Breast epithelium (tissue), 4 donors: ENCODE measurements at regions not wholly inside any gene's neighbourhood (a gene's known extent, or its start where the extent isn't known, plus 50 kb on each side); places are given as distances from the start of the nearest gene placed in this dataset.

Experiments
- DNase-seq, 2 donors: peaks; one replicate each; pipeline ENCODE4 v3.0.0-alpha.2; 2019; ENCODE audit warnings: low spot score in 2 of 2
- H3K27ac ChIP-seq, 2 donors: fragments of 200-600 bp; sonication (generic) in 1 of 2; one replicate each; pipeline ENCODE4 v1.5.1; 2016 to 2019; ENCODE audit warnings: mild to moderate bottlenecking in 1 of 2
- H3K27me3 ChIP-seq, 2 donors: fragments of 200-600 bp; sonication (generic) in 1 of 2; one replicate each; pipeline versions ENCODE4 v1.5.1 to v1.6.0; 2017 to 2019; ENCODE audit warnings: control low read depth in 1 of 2, mild to moderate bottlenecking in 1 of 2
- H3K36me3 ChIP-seq: fragments of 200-600 bp; one replicate; pipeline ENCODE4 v1.5.1; 2019
- H3K4me1 ChIP-seq, 2 donors: fragments of 200-600 bp; sonication (generic); one replicate each; pipeline ENCODE4 v1.5.1; 2016 to 2019; ENCODE audit warnings: control low read depth in 1 of 2
- H3K4me3 ChIP-seq, 3 donors: fragments of 200-600 bp; sonication (generic); 1 replicate in 2 of 3; 2 replicates in 1 of 3; pipeline ENCODE4 v1.5.1; 2016 to 2019; ENCODE audit warnings: mild to moderate bottlenecking in 3 of 3, moderate library complexity in 2 of 3
- H3K9me3 ChIP-seq, 2 donors: fragments of 200-600 bp; sonication (generic) in 1 of 2; one replicate each; pipeline ENCODE4 v1.5.1; 2016 to 2019; ENCODE audit warnings: control low read depth in 1 of 2
- POLR2A ChIP-seq: fragments of 450-650 bp; IDR thresholded peaks from one replicate; pipeline ENCODE4 v1.6.1; 2016; ENCODE audit warnings: antibody characterized with exemption, mild to moderate bottlenecking, moderate library complexity
- POLR2AphosphoS5 ChIP-seq, 3 donors: sonication (generic); formaldehyde crosslinking; IDR thresholded peaks; one replicate each; pipeline ENCODE4 v1.6.1; 2017; ENCODE audit warnings: antibody characterized with exemption in 3 of 3
- intact Hi-C: fragments of 100-400 bp; cut with DNase I; formaldehyde crosslinking; loops from one replicate; pipeline ENCODE4 v1.15.1; 2023; ENCODE audit warnings: low total_unique reads
- TF ChIP-seq, protein P1 (sequence below), 3 donors: fragments of 450-650 bp; IDR thresholded peaks; one replicate each; pipeline ENCODE4 v1.5.1; 2016 to 2017; ENCODE audit warnings: antibody characterized with exemption in 3 of 3, mild to moderate bottlenecking in 3 of 3, moderate library complexity in 3 of 3

DNA sequence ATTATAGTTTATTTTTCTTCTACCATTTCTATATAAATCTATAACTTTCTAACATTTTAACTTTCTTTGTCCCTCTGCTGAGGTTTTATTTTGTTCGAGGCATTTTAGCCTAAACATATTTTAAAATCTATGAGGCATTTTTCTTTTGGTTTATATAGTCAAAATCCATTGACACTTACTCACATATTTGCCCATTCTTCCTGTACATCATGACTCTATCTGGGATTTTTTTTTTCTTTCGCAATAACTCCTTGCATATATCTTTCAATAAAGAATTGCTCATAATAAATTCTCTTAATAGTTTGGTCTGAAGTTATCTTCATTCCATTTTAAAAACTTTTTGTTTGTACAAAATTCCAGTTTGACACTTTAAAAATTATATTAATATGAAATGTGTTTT, 632.3 kb downstream of the TLE4 start:
- intact Hi-C loops = no loop called here
- no peaks in the 10 kb centered on the region for H3K4me1 ChIP-seq
- TF ChIP-seq, protein P1, sequence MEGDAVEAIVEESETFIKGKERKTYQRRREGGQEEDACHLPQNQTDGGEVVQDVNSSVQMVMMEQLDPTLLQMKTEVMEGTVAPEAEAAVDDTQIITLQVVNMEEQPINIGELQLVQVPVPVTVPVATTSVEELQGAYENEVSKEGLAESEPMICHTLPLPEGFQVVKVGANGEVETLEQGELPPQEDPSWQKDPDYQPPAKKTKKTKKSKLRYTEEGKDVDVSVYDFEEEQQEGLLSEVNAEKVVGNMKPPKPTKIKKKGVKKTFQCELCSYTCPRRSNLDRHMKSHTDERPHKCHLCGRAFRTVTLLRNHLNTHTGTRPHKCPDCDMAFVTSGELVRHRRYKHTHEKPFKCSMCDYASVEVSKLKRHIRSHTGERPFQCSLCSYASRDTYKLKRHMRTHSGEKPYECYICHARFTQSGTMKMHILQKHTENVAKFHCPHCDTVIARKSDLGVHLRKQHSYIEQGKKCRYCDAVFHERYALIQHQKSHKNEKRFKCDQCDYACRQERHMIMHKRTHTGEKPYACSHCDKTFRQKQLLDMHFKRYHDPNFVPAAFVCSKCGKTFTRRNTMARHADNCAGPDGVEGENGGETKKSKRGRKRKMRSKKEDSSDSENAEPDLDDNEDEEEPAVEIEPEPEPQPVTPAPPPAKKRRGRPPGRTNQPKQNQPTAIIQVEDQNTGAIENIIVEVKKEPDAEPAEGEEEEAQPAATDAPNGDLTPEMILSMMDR (IDR thresholded peaks at IDR 0.05) = no peak
- no peak for TF ChIP-seq POLR2AphosphoS5 (IDR thresholded peaks at IDR 0.05)
- no peak for TF ChIP-seq POLR2A

DNA sequence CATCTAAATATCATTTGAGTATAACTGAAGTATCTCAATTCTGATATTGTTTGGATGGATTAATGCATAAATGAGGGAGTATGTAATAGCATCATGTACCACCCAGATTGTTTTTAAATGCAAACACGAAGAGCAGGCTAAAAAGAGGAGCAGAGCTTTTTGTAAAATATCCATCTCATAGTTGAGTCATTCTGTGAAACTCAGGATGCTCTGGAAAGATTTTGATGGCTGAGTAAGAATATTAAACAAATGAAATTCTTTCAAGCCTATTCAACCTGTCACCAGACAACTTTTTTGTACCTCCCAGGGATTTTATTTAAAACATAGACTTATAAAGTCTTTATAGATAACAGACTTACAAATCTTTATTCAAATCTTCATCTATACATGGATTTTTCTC, 625.9 kb downstream of the TLE4 start:
- Histone ChIP-seq H3K4me1 (no peaks in the 10 kb centered on the region), H3K4me3 (no peak overlapping the region), H3K9me3 (no peaks in the 10 kb centered on the region), H3K27me3 (no peaks in the 10 kb centered on the region), H3K36me3 (no peaks in the 10 kb centered on the region), H3K27ac (no peak overlapping the region)
- TF ChIP-seq, protein P1 (IDR thresholded peaks at IDR 0.05) = no peak
- TF ChIP-seq POLR2AphosphoS5 (IDR thresholded peaks at IDR 0.05) (no peak), POLR2A (no peak)
- intact Hi-C loops = no loop called here
- no peak for DNase-seq

More for the DNA sequence above, 632.3 kb downstream of the TLE4 start:
- no peak overlapping the region for H3K4me3 ChIP-seq
- H3K27me3 ChIP-seq = no peaks in the 10 kb centered on the region
- H3K36me3 ChIP-seq = no peaks in the 10 kb centered on the region
- no peaks in the 10 kb centered on the region for H3K9me3 ChIP-seq
- no peak for DNase-seq
- H3K27ac ChIP-seq = no peak overlapping the region

DNA sequence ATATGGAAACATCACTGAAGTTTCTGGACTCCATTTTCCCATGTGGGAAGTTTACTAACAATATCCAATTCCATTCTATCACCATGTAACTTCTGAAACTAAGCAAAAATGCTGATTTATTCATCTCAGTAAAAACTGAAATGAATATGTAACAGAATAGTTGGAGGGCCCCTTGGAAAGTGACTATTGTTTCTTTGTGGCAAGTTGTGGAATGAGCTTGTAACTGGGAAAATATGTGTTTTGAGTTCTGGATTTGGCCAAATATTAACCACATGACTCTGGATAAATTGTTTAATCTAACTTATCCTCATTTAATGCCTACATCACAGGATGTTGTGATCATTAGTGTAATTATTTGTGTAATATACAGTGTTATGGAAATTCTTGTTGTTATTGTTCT, 619.3 kb downstream of the TLE4 start:
- H3K36me3 ChIP-seq = no peaks in the 10 kb centered on the region
- H3K27me3 ChIP-seq = no peaks in the 10 kb centered on the region
- no peaks in the 10 kb centered on the region for H3K9me3 ChIP-seq
- no peaks in the 10 kb centered on the region for H3K4me1 ChIP-seq
- H3K4me3 ChIP-seq = no peak overlapping the region
- TF ChIP-seq POLR2AphosphoS5 (IDR thresholded peaks at IDR 0.05) (no peak), POLR2A (no peak)
- TF ChIP-seq, protein P1 (IDR thresholded peaks at IDR 0.05) = no peak
- intact Hi-C loops = no loop called here
- no peak for DNase-seq
- no peak overlapping the region for H3K27ac ChIP-seq

- DNase-seq = no peak
- intact Hi-C loops = no loop called here
- TF ChIP-seq POLR2A = no peak
- TF ChIP-seq, protein P1 (IDR thresholded peaks at IDR 0.05) = no peak
- TF ChIP-seq POLR2AphosphoS5 (IDR thresholded peaks at IDR 0.05) = no peak
- H3K9me3 ChIP-seq = peaks cover 0 to 5% of the 10 kb centered on the region in 2 donors
- no peaks in the 10 kb centered on the region for H3K27me3 ChIP-seq
- no peaks in the 10 kb centered on the region for H3K36me3 ChIP-seq
- no peak overlapping the region for H3K4me3 ChIP-seq
- H3K27ac ChIP-seq = no peak overlapping the region
- H3K4me1 ChIP-seq = no peaks in the 10 kb centered on the region
These were observed 616.8 kb downstream of the TLE4 start for GRCh38 chr9:80188579-80188978.

DNA sequence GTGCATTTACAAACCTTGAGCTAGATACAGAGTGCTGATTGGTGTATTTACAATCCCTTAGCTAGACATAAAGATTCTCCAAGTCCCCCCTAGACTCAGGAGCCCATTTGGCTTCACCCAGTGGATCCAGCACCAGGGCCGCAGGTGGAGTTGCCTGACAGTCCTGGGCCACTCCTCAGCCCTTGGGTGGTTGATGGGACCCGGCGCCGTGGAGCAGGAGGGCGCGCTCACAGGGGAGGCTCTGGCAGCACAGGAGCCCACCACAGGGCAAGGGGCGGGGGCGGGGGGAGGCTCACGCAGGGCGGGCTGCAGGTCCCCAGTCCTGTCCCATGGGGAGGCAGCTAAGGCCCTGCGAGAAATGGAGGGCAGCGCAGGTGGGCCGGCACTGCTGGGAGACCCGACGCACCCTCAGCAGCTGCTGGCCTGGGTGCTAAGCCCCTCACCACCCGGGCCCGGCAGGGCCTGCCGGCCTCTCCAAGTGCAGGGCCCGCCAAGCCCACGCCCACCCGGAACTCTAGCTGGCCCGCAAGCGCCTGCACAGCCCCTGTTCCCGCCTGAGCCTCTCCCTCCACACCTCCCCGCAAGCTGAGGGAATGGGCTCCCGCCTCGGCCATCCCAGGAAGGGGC, 613.5 kb downstream of the TLE4 start:
- intact Hi-C loops = no loop called here
- Histone ChIP-seq H3K4me3 (no peak overlapping the region), H3K4me1 (no peaks in the 10 kb centered on the region), H3K27me3 (no peaks in the 10 kb centered on the region), H3K9me3 (peaks cover 5 to 7% of the 10 kb centered on the region in 2 donors), H3K36me3 (no peaks in the 10 kb centered on the region), H3K27ac (no peak overlapping the region)
- no peak for TF ChIP-seq POLR2AphosphoS5 (IDR thresholded peaks at IDR 0.05)
- no peak for TF ChIP-seq POLR2A
- TF ChIP-seq, protein P1 (IDR thresholded peaks at IDR 0.05) = no peak
- no peak for DNase-seq
